ENCODE measurements at regions not wholly inside any gene's neighbourhood (a gene's known extent, or its start where the extent isn't known, plus 50 kb on each side); places are given as distances from the start of the nearest gene placed in this dataset.

DNA sequence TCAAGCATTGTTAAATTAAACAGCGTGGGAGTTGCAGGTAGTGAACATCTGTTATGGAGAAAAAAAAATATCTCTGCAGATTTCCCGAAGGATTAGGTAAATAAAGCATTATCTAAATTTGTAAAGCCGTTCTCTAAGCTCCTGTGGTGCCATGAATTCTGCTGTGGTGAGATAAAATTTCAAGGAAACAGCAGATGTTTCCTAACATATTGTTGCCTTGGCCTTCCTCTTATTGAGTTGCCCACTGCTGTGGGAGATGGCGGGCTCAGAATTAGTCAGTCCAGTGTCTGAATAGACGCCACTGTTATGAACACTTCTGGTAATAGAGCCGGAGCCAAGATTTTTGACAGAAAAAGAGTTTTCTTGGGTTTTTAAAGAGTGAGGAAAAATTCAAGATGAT is 82.6 kb upstream of the ELMO1 start:
- TF ChIP-seq, protein P1, sequence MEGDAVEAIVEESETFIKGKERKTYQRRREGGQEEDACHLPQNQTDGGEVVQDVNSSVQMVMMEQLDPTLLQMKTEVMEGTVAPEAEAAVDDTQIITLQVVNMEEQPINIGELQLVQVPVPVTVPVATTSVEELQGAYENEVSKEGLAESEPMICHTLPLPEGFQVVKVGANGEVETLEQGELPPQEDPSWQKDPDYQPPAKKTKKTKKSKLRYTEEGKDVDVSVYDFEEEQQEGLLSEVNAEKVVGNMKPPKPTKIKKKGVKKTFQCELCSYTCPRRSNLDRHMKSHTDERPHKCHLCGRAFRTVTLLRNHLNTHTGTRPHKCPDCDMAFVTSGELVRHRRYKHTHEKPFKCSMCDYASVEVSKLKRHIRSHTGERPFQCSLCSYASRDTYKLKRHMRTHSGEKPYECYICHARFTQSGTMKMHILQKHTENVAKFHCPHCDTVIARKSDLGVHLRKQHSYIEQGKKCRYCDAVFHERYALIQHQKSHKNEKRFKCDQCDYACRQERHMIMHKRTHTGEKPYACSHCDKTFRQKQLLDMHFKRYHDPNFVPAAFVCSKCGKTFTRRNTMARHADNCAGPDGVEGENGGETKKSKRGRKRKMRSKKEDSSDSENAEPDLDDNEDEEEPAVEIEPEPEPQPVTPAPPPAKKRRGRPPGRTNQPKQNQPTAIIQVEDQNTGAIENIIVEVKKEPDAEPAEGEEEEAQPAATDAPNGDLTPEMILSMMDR (IDR thresholded peaks at IDR 0.05): no peak
- TF ChIP-seq POLR2A (IDR thresholded peaks at IDR 0.05): no peak
- H3K4me1 ChIP-seq: no peaks in the 10 kb centered on the region
- no peak for DNase-seq
- no peak overlapping the region for H3K27ac ChIP-seq
- H3K36me3 ChIP-seq: no peaks in the 10 kb centered on the region
- no peaks in the 10 kb centered on the region for H3K27me3 ChIP-seq
- H3K4me3 ChIP-seq: no peak overlapping the region
- H3K9me3 ChIP-seq: no peaks in the 10 kb centered on the region

DNA sequence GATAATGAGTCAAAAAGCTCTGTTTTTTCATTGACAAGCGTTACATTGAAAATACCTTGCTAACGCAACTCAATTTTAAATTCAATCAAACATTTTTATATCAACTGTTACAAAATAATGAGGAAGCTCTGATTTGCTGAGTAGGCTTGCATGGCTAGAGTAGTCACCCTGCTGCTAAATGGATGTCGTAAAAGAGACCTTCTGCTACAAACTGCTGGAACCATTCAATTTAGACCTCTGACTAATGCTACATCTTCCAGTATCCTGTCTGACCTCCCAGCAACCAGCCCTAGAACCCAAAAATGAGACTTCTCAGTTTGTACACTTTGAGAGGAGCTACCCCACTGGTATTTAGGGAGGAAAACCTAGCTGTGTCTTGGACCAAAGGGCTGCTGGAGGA is 84.0 kb upstream of the ELMO1 start:
- Histone ChIP-seq H3K4me3 (no peak overlapping the region), H3K4me1 (no peaks in the 10 kb centered on the region), H3K36me3 (no peaks in the 10 kb centered on the region), H3K9me3 (no peaks in the 10 kb centered on the region), H3K27ac (no peak overlapping the region), H3K27me3 (no peaks in the 10 kb centered on the region)
- TF ChIP-seq, protein P1 (IDR thresholded peaks at IDR 0.05): no peak
- TF ChIP-seq POLR2A (IDR thresholded peaks at IDR 0.05): no peak
- DNase-seq: no peak

DNA sequence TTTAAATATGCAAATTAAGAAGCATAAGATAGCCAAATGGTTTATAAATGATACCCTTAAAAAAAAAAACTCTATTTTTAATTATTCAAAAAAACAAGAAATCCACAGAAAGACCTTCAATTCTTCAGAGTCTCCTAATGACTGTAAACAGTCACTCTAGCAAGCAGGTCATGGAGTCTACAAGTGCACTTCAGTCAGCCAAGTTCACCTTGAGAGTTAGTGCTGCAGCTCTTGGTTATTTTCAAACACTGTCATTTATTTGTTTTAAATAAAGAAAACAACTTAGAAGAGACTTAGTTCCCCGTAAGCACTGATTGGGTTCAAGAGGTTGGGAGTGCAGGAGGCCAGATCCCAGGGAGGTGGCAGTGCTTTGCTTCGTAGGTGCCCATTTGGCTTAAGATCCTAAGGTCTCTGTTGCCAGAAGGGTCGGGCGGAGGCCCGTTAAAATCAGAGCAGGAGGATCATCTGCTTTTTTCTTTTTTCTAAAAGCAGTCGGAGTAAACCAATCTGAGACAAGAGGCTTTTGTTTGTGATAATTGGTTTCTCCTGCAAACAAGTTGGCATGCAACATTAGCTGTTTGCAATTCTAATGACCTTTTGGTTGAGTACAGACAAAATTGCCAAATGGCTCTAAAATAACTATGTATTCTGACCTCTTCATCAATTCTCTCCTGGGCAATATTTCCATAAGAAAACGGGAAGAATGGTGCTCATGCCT is 86.4 kb upstream of the ELMO1 start:
- Histone ChIP-seq H3K36me3 (no peaks in the 10 kb centered on the region), H3K4me1 (no peaks in the 10 kb centered on the region), H3K27me3 (no peaks in the 10 kb centered on the region), H3K27ac (no peak overlapping the region), H3K9me3 (no peaks in the 10 kb centered on the region), H3K4me3 (no peak overlapping the region)
- no peak for DNase-seq
- TF ChIP-seq, protein P1 (IDR thresholded peaks at IDR 0.05): no peak
- TF ChIP-seq POLR2A (IDR thresholded peaks at IDR 0.05): no peak

DNA sequence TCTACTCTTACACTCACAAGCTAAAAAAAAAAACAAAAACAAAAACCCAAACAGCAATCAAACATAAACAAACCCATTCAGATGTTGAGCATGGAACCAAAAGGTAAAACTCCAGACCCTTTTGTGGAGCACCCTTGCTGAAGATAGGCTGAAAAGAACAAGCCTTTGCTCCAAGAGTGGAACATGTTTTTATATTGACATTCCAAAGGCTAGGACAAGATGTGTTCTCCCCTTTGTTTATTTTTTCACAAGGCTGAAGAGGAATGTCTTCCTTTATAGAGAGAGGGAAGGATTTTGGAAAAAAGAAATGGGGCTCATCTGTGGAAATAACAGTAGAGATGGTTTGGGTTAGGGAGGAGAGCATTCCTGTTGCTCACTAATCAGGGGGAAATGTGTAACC is 87.2 kb upstream of the ELMO1 start:
- no peak overlapping the region for H3K27ac ChIP-seq
- TF ChIP-seq, protein P1 (IDR thresholded peaks at IDR 0.05): no peak
- TF ChIP-seq POLR2A (IDR thresholded peaks at IDR 0.05): no peak
- no peaks in the 10 kb centered on the region for H3K4me1 ChIP-seq
- no peaks in the 10 kb centered on the region for H3K9me3 ChIP-seq
- H3K36me3 ChIP-seq: no peaks in the 10 kb centered on the region
- H3K27me3 ChIP-seq: no peaks in the 10 kb centered on the region
- no peak for DNase-seq
- H3K4me3 ChIP-seq: no peak overlapping the region

DNA sequence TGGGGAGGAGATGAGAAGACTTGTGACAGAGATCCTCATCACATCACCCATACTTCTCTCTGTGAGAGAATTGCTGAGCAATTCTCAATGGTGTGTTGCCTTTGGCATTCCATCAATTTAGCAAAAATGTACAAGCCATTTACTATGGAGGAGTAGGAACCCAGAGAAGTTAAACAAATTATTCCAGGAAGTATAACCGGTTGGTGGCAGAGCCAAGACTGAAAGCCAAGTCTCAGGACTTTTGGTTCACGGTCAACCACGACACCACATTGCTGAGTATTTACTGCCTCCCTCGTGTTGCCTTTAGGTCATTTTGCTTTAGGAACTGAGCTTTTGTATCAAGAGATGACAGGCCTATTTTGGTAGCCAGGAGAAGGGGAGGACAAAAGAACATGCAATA is 88.0 kb upstream of the ELMO1 start:
- TF ChIP-seq, protein P1 (IDR thresholded peaks at IDR 0.05): no peak
- no peak for TF ChIP-seq POLR2A (IDR thresholded peaks at IDR 0.05)
- DNase-seq: no peak
- Histone ChIP-seq H3K9me3 (no peaks in the 10 kb centered on the region), H3K27ac (no peak overlapping the region), H3K4me3 (no peak overlapping the region), H3K36me3 (no peaks in the 10 kb centered on the region), H3K27me3 (no peaks in the 10 kb centered on the region), H3K4me1 (no peaks in the 10 kb centered on the region)

DNA sequence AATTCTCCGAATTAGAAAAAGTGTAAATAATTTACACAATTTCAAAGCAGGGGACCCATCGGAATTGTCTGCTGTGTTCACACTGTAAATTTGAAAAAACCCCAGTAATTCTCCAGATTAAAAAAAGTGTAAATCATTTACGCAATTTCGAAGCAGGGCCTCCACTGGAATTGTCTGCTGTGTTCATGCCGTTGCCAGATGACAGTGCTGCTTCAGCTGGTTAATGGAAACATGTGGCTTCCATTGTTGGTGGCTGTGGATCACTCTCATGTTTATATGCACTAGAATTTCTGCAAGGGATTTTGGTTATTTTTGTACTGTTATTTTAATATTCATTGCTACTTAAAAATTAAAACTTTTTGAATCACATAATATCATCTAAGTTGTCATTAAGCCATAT is 88.8 kb upstream of the ELMO1 start:
- Histone ChIP-seq H3K4me1 (no peaks in the 10 kb centered on the region), H3K36me3 (no peaks in the 10 kb centered on the region), H3K4me3 (no peak overlapping the region), H3K9me3 (no peaks in the 10 kb centered on the region), H3K27ac (no peak overlapping the region), H3K27me3 (no peaks in the 10 kb centered on the region)
- no peak for DNase-seq
- TF ChIP-seq, protein P1 (IDR thresholded peaks at IDR 0.05): no peak
- TF ChIP-seq POLR2A (IDR thresholded peaks at IDR 0.05): no peak

Data from Peyer's patch (tissue), 4 donors.